WTC11 (cell line): ENCODE measurements at regions not wholly inside any gene's neighbourhood (a gene's known extent, or its start where the extent isn't known, plus 50 kb on each side); places are given as distances from the start of the nearest gene placed in this dataset.

Source experiments
- ATAC-seq: fragments of 200-7000 bp; cut with Tn5 transposase; 2 replicates; pipeline ENCODE4 v1.10.0; 2021; ENCODE audit warnings: mild to moderate bottlenecking, moderate library complexity
- CTCF ChIA-PET: fragments of 300-600 bp; sonication (Branson Sonifier 250); formaldehyde crosslinking; loops from one replicate; lab custom pipeline; 2021; ENCODE audit warnings: antibody characterized with exemption; lab: Charles Lee
- POLR2A ChIA-PET: fragments of 350-600 bp; sonication (Branson Sonifier 250); formaldehyde crosslinking; loops from one replicate; lab custom pipeline; 2021; ENCODE audit warnings: antibody characterized with exemption; lab: Charles Lee
- DNase-seq: peaks from one replicate; pipeline ENCODE4 v3.0.0; 2021; ENCODE audit warnings: low spot score
- H3K27ac Mint-ChIP-seq: 2 replicates; pipeline ENCODE4 v1.8.0; 2021; ENCODE audit warnings: mixed read lengths
- H3K27me3 Mint-ChIP-seq: 2 replicates; pipeline ENCODE4 v1.8.0; 2021; ENCODE audit warnings: low read depth, mild to moderate bottlenecking, moderate library complexity, mixed read lengths
- H3K36me3 Mint-ChIP-seq: 2 replicates; pipeline ENCODE4 v1.8.0; 2021; ENCODE audit warnings: mixed read lengths
- H3K4me1 Mint-ChIP-seq: 2 replicates; pipeline ENCODE4 v1.8.0; 2022; ENCODE audit warnings: mixed read lengths
- H3K4me3 Mint-ChIP-seq: 2 replicates; pipeline ENCODE4 v1.8.0; 2021; ENCODE audit warnings: mild to moderate bottlenecking, moderate library complexity, mixed read lengths
- H3K9me3 Mint-ChIP-seq: 2 replicates; pipeline ENCODE4 v1.8.0; 2021; ENCODE audit warnings: mixed read lengths
- AR ChIP-seq: fragments of 250-450 bp; sonication (Bioruptor Pico); IDR thresholded peaks from 2 replicates; pipeline ENCODE4 v1.9.0; 2021; ENCODE audit warnings: mild to moderate bottlenecking
- ATF1 ChIP-seq: sonication (generic); formaldehyde crosslinking; IDR thresholded peaks from 2 replicates; pipeline ENCODE4 v1.8.1; 2023; ENCODE audit warnings: mild to moderate bottlenecking, moderate library complexity, missing genetic modification reagents
- CDX4 ChIP-seq: fragments of 250-450 bp; sonication (Bioruptor Pico); IDR thresholded peaks from 2 replicates; pipeline ENCODE4 v1.9.0; 2021; ENCODE audit warnings: moderate library complexity, mild to moderate bottlenecking, inconsistent platforms, borderline replicate concordance
- CREB1 ChIP-seq: sonication (generic); formaldehyde crosslinking; IDR thresholded peaks from 2 replicates; pipeline ENCODE4 v1.8.0; 2023; ENCODE audit warnings: mild to moderate bottlenecking, missing genetic modification reagents
- CREM ChIP-seq: sonication (generic); formaldehyde crosslinking; IDR thresholded peaks from 2 replicates; pipeline ENCODE4 v1.8.1; 2022; ENCODE audit warnings: mild to moderate bottlenecking, missing genetic modification reagents, moderate library complexity
- E2F5 ChIP-seq: sonication (generic); formaldehyde crosslinking; IDR thresholded peaks from 2 replicates; pipeline ENCODE4 v1.8.1; 2022; ENCODE audit warnings: mild to moderate bottlenecking, moderate library complexity, missing genetic modification reagents
- ERG ChIP-seq: fragments of 250-450 bp; sonication (Bioruptor Pico); IDR thresholded peaks from 2 replicates; pipeline ENCODE4 v1.8.0; 2021; ENCODE audit warnings: mild to moderate bottlenecking
- FOXK1 ChIP-seq: sonication (generic); formaldehyde crosslinking; IDR thresholded peaks from 2 replicates; pipeline ENCODE4 v1.8.0; 2022; ENCODE audit warnings: mild to moderate bottlenecking, moderate library complexity, missing genetic modification reagents
- GRHL2 ChIP-seq: fragments of 250-450 bp; sonication (Bioruptor Pico); IDR thresholded peaks from 2 replicates; pipeline ENCODE4 v1.8.0; 2022; ENCODE audit warnings: mild to moderate bottlenecking, moderate library complexity; ENCODE audit not compliant: insufficient replicate concordance, severe bottlenecking
- HMGA2 ChIP-seq: fragments of 250-450 bp; sonication (Bioruptor Pico); IDR thresholded peaks from 2 replicates; pipeline ENCODE4 v1.4.0; 2021; ENCODE audit warnings: mild to moderate bottlenecking, moderate library complexity
- NFYB ChIP-seq: sonication (generic); formaldehyde crosslinking; conservative IDR thresholded peaks from 2 replicates; pipeline ENCODE4 v1.8.0; 2022; ENCODE audit warnings: low read depth, missing genetic modification reagents
- NR2C2 ChIP-seq: sonication (generic); formaldehyde crosslinking; IDR thresholded peaks from 2 replicates; pipeline ENCODE4 v1.8.0; 2022; ENCODE audit warnings: mild to moderate bottlenecking, missing genetic modification reagents
- NR3C1 ChIP-seq: sonication (generic); formaldehyde crosslinking; conservative IDR thresholded peaks from 2 replicates; pipeline ENCODE4 v1.8.1; 2023; ENCODE audit warnings: low read depth, mild to moderate bottlenecking, missing genetic modification reagents
- PREB ChIP-seq: sonication (generic); formaldehyde crosslinking; IDR thresholded peaks from 2 replicates; pipeline ENCODE4 v1.8.1; 2022; ENCODE audit warnings: mild to moderate bottlenecking, missing genetic modification reagents, moderate library complexity, borderline replicate concordance
- PRRX2 ChIP-seq: fragments of 250-450 bp; sonication (Bioruptor Pico); IDR thresholded peaks from 2 replicates; pipeline ENCODE4 v1.8.0; 2021; ENCODE audit warnings: mild to moderate bottlenecking
- RELA ChIP-seq: sonication (generic); formaldehyde crosslinking; IDR thresholded peaks from 2 replicates; pipeline ENCODE4 v1.8.1; 2022; ENCODE audit warnings: missing genetic modification reagents, mild to moderate bottlenecking, borderline replicate concordance
- RORB ChIP-seq: fragments of 250-450 bp; sonication (Bioruptor Pico); IDR thresholded peaks from 2 replicates; pipeline ENCODE4 v1.9.0; 2021; ENCODE audit warnings: mild to moderate bottlenecking
- SMAD4 ChIP-seq: sonication (generic); formaldehyde crosslinking; IDR thresholded peaks from 2 replicates; pipeline ENCODE4 v1.8.0; 2022; ENCODE audit warnings: mild to moderate bottlenecking, missing genetic modification reagents
- SP1 ChIP-seq: sonication (generic); formaldehyde crosslinking; conservative IDR thresholded peaks from 2 replicates; pipeline ENCODE4 v1.8.1; 2022; ENCODE audit warnings: missing genetic modification reagents
- TEAD1 ChIP-seq: sonication (generic); formaldehyde crosslinking; IDR thresholded peaks from 2 replicates; pipeline ENCODE4 v1.8.0; 2022; ENCODE audit warnings: mild to moderate bottlenecking, missing genetic modification reagents
- USF1 ChIP-seq: sonication (generic); formaldehyde crosslinking; IDR thresholded peaks from 2 replicates; pipeline ENCODE4 v1.8.0; 2022; ENCODE audit warnings: mild to moderate bottlenecking, missing genetic modification reagents
- ZBTB21 ChIP-seq: sonication (generic); formaldehyde crosslinking; IDR thresholded peaks from 2 replicates; pipeline ENCODE4 v1.8.1; 2023; ENCODE audit warnings: mild to moderate bottlenecking, missing genetic modification reagents, borderline replicate concordance

GRCh38 chr10:35751347-35751746 is 109.3 kb upstream of the FZD8 start (continued):
- TF ChIP-seq USF1 (no peak), SMAD4 (CRISPR knock-in tag) (no peak), ZBTB21 (CRISPR knock-in tag) (no peak), NR3C1 (CRISPR knock-in tag) (no peak), HMGA2 (no peak), E2F5 (no peak), CREB1 (CRISPR knock-in tag) (no peak), ERG (CRISPR knock-in tag) (no peak), GRHL2 (CRISPR knock-in tag) (no peak), PRRX2 (CRISPR knock-in tag) (no peak)

GRCh38 chr10:35749230-35749629 is 107.1 kb upstream of the FZD8 start:
- POLR2A ChIA-PET: no interaction called here
- no peak for DNase-seq
- Mint-ChIP-seq H3K36me3 (no peaks in the 10 kb centered on the region), H3K9me3 (no peaks in the 10 kb centered on the region), H3K27me3 (no peaks in the 10 kb centered on the region), H3K4me3 (no peak overlapping the region), H3K27ac (no peak overlapping the region; the same call in 1 of the 2 replicates), H3K4me1 (peaks cover 20% of the 10 kb centered on the region)
- TF ChIP-seq RORB (CRISPR knock-in tag) (no peak), PRRX2 (CRISPR knock-in tag) (no peak), TEAD1 (CRISPR knock-in tag) (no peak), PREB (CRISPR knock-in tag) (no peak), RELA (CRISPR knock-in tag) (no peak), FOXK1 (no peak), NFYB (no peak), GRHL2 (CRISPR knock-in tag) (no peak), SP1 (CRISPR knock-in tag) (no peak), NR2C2 (CRISPR knock-in tag) (no peak), ATF1 (CRISPR knock-in tag) (no peak), ERG (CRISPR knock-in tag) (no peak), HMGA2 (no peak), CREM (CRISPR knock-in tag) (no peak), CDX4 (CRISPR knock-in tag) (no peak), AR (no peak)
- ATAC-seq: no peak
- CTCF ChIA-PET: no interaction called here
